Lung (tissue), 11 donors: ENCODE measurements at regions not wholly inside any gene's neighbourhood (a gene's known extent, or its start where the extent isn't known, plus 50 kb on each side); places are given as distances from the start of the nearest gene placed in this dataset.
"Not testable (repeated sequence)": the region's sequence is repeated elsewhere in the genome, so short reads cannot be mapped to it uniquely, and the experiment has no call there.

ENCODE experiments used
- ATAC-seq: fragments of 200-7000 bp; cut with Tn5 transposase; one replicate; pipeline ENCODE4 v1.9.1; 2020; ENCODE audit warnings: moderate number of reproducible peaks; ENCODE audit not compliant: insufficient read depth, low FRiP score
- DNase-seq, 3 donors: peaks; one replicate each; pipeline ENCODE4 v3.0.0-alpha.2; 2013 to 2017
- H3K27ac ChIP-seq, 2 donors: one replicate each; pipeline ENCODE4 v1.5.1; 2013; ENCODE audit warnings: mild to moderate bottlenecking in 2 of 2, moderate library complexity in 2 of 2, control low read depth in 1 of 2, inconsistent platforms in 1 of 2, low read depth in 1 of 2, low read length in 1 of 2
- H3K27me3 ChIP-seq, 3 donors: one replicate each; pipeline ENCODE4 v1.5.1; 2013; ENCODE audit warnings: low read length in 2 of 3; ENCODE audit not compliant: control insufficient read depth in 3 of 3, insufficient read depth in 3 of 3
- H3K36me3 ChIP-seq, 4 donors: one replicate each; pipeline ENCODE4 v1.5.1; 2013; ENCODE audit warnings: low read length in 4 of 4, mild to moderate bottlenecking in 1 of 4, moderate library complexity in 1 of 4; ENCODE audit not compliant: control insufficient read depth in 4 of 4, insufficient read depth in 4 of 4
- H3K4me1 ChIP-seq, 5 donors: one replicate each; pipeline ENCODE4 v1.5.1; 2013; ENCODE audit warnings: low read length in 5 of 5, mild to moderate bottlenecking in 2 of 5, moderate library complexity in 1 of 5; ENCODE audit not compliant: control insufficient read depth in 5 of 5, insufficient read depth in 5 of 5
- H3K4me3 ChIP-seq: one replicate; pipeline ENCODE4 v1.5.1; 2013; ENCODE audit warnings: mild to moderate bottlenecking, control low read depth, moderate library complexity
- H3K9ac ChIP-seq, 2 donors: one replicate each; pipeline ENCODE4 v1.5.1; 2013; ENCODE audit warnings: low read length in 2 of 2, control low read depth in 1 of 2; ENCODE audit not compliant: insufficient read depth in 1 of 2
- H3K9me3 ChIP-seq, 4 donors: one replicate each; pipeline ENCODE4 v1.5.1; 2013; ENCODE audit warnings: low read length in 3 of 4, mild to moderate bottlenecking in 1 of 4, moderate library complexity in 1 of 4; ENCODE audit not compliant: control insufficient read depth in 4 of 4, insufficient read depth in 3 of 4
- WGBS, 2 donors: extraction: QIAGEN DNeasy Blood & Tissue Kit; methylation state at CpG; one replicate each; pipeline ENCODE4 v1.1.7; 2013; 5-methylcytosine and 5-hydroxymethylcytosine counted together
- TF ChIP-seq, protein P1 (sequence below): IDR thresholded peaks from 2 replicates; pipeline ENCODE4 v1.5.1; 2012; ENCODE audit warnings: mild to moderate bottlenecking; ENCODE audit errors: control extremely low read depth, extremely low read depth
- donor health status: control.
- donor health status: control.
- donor health status: Bipolar disorder and iron deficiency.
- donor health status: healthy.
- donor health status: DM: yes; HTN: yes; CAD: no.

DNA sequence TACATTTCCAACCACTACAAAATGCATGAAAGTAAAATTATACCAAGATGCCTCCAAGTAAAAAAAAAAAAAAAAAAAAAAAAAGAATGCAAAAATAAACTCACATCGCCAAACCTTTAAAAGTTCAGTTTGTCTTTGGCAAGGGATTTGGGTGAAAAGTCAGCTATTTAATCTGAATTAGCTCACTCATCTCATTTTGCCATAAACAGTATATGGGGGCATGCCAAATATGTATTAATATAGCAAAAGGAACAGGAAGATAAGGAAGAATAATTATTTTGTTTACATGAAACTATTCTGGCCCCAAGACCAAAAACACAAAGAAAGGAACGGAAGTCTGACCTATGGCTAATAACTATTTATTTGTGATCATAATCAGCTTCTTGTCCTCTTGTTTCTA is 114.7 kb upstream of the SLC6A14 start:
- Histone ChIP-seq H3K27ac (no peak overlapping the region), H3K36me3 (no peaks in the 10 kb centered on the region), H3K27me3 (peaks cover 0 to 14% (median 0%) of the 10 kb centered on the region in 3 donors), H3K4me3 (no peak overlapping the region), H3K9ac (no peak overlapping the region), H3K9me3 (no peaks in the 10 kb centered on the region), H3K4me1 (peaks cover 0 to 12% (median 0%) of the 10 kb centered on the region in 5 donors)
- ATAC-seq: no peak
- TF ChIP-seq, protein P1, sequence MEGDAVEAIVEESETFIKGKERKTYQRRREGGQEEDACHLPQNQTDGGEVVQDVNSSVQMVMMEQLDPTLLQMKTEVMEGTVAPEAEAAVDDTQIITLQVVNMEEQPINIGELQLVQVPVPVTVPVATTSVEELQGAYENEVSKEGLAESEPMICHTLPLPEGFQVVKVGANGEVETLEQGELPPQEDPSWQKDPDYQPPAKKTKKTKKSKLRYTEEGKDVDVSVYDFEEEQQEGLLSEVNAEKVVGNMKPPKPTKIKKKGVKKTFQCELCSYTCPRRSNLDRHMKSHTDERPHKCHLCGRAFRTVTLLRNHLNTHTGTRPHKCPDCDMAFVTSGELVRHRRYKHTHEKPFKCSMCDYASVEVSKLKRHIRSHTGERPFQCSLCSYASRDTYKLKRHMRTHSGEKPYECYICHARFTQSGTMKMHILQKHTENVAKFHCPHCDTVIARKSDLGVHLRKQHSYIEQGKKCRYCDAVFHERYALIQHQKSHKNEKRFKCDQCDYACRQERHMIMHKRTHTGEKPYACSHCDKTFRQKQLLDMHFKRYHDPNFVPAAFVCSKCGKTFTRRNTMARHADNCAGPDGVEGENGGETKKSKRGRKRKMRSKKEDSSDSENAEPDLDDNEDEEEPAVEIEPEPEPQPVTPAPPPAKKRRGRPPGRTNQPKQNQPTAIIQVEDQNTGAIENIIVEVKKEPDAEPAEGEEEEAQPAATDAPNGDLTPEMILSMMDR: no peak
- WGBS, 2 donors: 74 to 82% methylated on average over 2 of the region's 2 CpGs
- DNase-seq: peak in 2 of 3 donors; percentile 78

DNA sequence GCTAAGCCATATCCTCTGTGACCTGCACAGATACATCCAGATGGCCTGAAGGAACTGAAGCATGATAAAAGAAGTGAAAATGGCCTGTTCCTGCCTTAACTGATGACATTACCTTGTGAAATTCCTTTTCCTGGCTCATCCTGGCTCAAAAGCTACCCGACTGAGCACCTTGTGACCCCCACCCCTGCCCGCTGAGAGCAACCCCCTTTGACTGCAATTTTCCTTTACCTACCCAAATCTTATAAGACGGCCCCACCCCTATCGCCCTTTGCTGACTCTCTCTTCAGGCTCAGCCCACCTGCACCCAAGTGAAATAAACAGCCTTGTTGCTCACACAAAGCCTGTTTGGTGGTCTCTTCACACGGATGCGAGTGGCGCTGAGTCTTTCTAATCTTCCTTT is 104.4 kb upstream of the SLC6A14 start:
- not testable (repeated sequence) for H3K36me3 ChIP-seq, H3K9ac ChIP-seq, H3K4me3 ChIP-seq, ATAC-seq, DNase-seq, H3K9me3 ChIP-seq, H3K4me1 ChIP-seq, H3K27ac ChIP-seq, H3K27me3 ChIP-seq
- 56 to 76% methylated on average over 7 of the region's 7 CpGs for WGBS, 2 donors

DNA sequence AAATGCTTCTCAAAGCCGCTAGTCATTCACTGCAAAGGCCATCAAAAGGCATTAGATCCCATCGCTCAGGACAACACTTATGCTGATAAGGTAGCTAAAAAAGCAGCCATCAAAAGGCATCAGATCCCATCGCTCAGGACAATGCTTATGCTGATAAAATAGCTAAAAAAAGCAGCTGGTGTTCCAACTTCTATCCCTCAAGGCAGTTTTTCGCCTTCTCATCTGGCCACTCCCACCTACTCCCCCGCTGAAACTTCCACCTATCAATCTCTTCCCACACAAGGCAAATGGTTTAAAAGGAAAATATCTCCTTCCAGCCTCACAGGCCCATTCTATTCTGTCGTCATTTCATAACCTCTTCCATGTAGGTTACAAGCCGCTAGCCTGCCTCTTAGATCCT is 101.6 kb upstream of the SLC6A14 start:
- H3K27ac ChIP-seq, H3K27me3 ChIP-seq, DNase-seq, H3K36me3 ChIP-seq, ATAC-seq, H3K9me3 ChIP-seq, H3K9ac ChIP-seq, H3K4me3 ChIP-seq, H3K4me1 ChIP-seq: not testable (repeated sequence)
- 35 to 44% methylated on average over 7 of the region's 7 CpGs for WGBS, 2 donors

DNA sequence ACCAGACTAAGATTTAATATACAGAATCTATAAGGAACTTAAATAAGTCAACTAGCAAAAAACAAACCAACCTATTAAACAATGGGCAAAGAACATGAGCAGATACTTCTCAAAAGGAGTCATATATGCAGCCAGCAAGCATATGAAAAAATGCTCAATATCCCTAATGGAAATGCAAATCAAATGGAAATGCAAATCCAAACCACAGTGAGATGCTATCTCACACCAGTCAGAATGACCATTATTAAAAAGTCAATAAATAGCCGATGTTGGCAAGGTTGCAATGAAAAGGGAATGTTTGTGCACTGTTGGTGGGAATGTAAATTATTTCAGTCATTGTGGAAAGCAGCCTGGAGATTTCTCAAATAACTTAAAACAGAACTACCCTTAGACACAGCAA is 97.0 kb upstream of the SLC6A14 start:
- 75 to 95% methylated on average over 1 of the region's 1 CpG for WGBS, 2 donors
- no peak overlapping the region for H3K4me3 ChIP-seq
- DNase-seq (no peak), ATAC-seq (no peak)
- no peak overlapping the region for H3K9ac ChIP-seq
- peaks cover 0 to 3% (median 0%) of the 10 kb centered on the region in 3 donors for H3K27me3 ChIP-seq
- no peaks in the 10 kb centered on the region for H3K36me3 ChIP-seq
- TF ChIP-seq, protein P1: no peak
- H3K27ac ChIP-seq: no peak overlapping the region
- no peaks in the 10 kb centered on the region for H3K4me1 ChIP-seq
- no peaks in the 10 kb centered on the region for H3K9me3 ChIP-seq

DNA sequence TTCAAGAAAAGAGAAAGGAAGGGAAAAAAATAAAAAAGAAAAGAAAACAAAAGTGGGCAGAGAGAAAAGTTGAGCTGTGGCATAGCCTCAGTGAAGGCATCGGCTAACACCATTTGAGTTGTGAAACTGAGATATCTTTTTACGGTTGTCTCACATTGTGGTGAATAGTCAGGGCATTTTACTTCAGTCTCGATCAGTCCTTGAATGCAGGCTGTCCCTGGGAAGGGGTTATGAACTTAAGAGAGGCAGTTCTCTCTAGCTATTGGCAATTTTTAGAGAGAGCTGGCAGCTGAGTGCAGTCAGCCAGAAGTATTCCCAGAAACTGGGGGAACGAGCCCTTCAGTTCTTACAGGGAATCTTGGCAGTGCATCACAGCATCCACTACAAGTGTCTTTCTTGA is 93.5 kb upstream of the SLC6A14 start:
- Histone ChIP-seq H3K4me3 (no peak overlapping the region), H3K27ac (no peak overlapping the region), H3K9ac (no peak overlapping the region), H3K36me3 (no peaks in the 10 kb centered on the region), H3K27me3 (peaks cover 0 to 13% (median 3%) of the 10 kb centered on the region in 3 donors), H3K4me1 (no peaks in the 10 kb centered on the region), H3K9me3 (no peaks in the 10 kb centered on the region)
- ATAC-seq (no peak), DNase-seq (peak in 2 of 3 donors; percentile 12 to 20)
- TF ChIP-seq, protein P1: no peak
- WGBS, 2 donors: 44% methylated on average over 4 of the region's 4 CpGs
